Activated gamma-delta T cell treated with Interleukin-2 at 50 U/mL for 16 hours (primary cell): ENCODE measurements at regions not wholly inside any gene's neighbourhood (a gene's known extent, or its start where the extent isn't known, plus 50 kb on each side); places are given as distances from the start of the nearest gene placed in this dataset.

Source experiments
- DNase-seq: peaks from one replicate; pipeline ENCODE4 v3.0.0-alpha.2; 2020

DNA sequence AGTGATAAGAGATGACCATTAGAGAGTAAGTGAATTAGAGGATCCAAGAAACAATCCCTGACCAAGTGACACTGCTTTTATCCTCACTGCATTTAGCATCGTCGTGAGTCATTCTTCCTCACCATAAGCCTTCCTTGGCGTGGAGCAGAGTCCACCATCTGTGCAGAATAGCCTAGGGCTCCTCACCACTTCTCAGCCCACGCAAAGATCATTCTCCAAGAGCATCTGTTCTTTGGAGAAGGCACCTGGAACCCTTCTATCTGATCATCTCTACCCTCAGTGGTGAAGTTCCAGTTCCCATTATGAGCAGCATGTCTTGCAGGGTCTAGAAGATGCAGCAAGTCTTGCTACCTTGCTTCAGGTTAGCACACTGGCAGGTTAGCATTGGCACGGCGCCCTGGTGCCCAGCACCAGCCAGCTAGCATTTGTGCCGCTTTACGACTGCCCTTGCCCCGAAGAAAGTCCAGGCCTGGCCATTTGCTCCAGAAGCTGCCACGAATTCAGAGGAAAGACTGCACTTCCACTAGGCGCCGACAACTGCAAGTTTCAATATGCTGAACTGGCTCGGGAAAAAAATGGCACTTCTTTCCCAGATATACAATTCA, 225.8 kb downstream of the TTC32 start:
- DNase-seq, result no peak

DNA sequence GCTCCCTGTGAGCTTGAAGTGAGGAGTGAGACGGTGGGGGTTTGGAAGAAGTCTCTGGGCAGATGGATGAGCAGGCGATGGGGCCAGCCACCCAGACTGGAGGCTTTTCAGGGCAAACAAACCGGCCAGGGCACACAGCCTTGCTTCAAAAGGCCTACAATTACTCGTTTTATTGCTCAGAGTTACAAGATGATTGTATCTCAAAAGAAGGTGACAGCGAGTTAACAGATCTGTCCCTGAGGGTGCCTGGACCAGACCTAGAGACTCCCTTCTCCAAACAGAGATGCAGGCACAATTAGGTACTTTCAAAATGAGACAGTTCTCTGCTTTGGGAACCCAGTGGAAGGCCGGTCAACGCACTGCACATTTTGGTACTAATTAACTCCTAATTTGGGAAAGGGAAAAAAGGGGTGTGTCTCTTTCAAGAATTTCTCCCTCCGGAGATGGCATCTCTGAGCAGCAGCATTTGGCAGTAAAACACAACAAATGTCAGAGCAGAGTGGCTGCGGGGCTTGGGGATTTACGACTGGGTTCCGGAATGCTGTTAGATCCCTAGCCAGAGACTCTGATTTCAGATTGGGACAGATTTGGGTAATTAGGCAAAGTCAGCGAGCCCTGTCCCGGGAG, 226.7 kb downstream of the TTC32 start:
- no peak for DNase-seq

DNA sequence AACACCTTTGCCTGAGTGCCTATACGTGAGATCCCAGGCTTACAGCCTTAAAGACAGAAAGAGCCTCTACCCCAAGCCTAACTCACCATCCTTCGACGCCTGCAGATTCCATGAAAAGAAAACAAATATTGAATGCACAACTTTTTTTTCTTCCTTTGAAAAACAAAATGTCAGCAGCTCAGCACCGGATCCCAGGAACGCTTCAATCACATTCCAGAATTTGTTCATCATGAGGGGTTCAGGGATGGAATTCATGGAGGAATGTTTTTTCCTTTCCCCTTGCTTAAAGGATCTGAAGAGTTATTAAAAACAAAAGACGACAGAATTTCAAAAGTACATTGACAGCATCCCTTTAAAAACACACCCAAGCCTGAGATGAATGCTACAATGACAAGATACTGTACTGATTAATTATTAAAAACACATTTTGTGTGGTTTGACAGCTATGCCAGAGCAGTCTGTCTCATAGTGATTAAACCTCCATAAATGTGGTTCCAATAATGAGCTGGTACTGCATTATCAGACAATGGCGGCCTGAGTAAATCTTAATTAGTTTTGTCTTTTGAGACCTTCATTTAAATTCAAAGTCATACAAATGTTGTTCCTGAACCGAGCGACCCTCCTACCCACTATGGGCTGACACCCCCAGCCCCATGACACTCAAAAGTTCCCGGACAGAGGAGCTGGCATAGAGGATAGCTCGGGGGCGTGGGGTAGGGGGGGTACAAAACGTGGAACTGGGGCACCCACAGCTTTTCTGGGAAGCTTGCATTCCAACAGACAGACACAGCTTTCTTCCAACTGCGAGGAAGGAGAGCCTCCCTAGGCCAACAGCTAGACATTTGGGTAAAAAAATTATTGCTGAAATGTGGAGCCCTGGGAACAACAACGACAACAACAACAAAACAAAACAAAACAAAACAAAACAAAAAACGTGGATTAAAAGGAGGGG, 227.5 kb downstream of the TTC32 start:
- no peak for DNase-seq

DNA sequence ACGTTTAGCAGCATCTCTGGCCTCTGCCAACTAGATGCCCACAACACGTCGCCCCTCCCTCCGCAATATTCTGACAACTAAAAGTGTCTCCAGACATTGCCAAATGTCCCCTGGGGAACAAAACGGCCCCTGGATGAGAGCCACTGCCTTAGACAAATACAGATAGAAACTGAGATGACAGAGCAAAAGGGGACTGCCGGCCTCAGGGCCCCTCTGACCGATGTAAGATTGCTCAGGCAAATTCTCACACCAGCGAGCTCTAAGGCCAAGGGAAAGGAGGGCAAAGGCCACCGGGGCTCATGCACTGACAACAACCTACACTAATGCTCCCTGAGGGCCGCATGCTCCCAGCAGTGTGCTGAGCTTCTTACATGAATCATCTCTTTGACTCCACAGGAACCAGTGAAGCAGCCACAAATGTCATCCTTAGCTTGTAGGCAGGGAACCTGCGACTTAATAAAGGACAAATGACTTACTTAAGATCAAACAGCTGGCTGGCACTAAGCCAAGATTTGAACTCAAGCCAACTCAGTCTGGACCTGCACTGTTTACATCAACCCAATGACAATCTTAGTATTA, 228.5 kb downstream of the TTC32 start:
- no peak for DNase-seq

DNA sequence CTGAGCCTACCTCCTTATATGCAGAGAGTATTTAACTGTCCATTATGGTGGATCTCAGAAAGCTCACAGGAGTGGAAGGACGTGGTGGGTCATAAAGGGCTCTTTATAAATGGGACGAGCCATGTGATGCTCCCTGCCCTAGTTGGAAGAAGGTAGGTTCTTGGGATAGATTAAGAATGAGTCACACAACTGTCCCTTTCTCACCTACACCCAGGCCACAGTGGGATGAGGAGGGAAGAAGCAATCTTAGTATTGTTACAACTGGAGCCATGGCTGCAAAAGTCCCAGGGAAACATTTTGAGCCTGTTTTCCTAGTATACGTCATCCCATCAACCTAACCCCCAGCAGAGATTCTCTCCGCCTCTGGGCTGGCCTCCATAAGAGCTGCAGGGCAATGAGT, 229.9 kb downstream of the TTC32 start:
- DNase-seq, result no peak

GRCh38 chr2:19671311-19671710, 230.5 kb downstream of the TTC32 start:
- DNase-seq, result no peak

DNA sequence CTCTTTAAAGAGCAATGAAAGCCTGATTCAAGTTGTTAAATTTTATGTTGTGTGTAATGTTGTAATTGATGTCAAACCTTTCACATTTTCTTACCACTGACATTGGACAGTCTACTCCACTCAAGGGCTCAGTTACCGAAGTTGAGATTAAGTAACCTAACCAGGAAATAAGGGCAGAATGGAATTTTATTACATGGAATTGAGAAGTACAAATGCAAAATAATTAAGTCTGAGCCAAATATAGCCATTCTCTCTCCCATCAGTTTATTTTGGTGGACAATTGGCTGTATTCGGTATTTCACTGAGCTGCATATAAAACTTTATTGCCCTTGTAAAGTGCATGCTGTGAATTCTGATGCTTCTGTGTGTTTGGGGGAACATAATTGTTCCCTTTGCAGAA, 231.5 kb downstream of the TTC32 start:
- DNase-seq, result no peak

DNA sequence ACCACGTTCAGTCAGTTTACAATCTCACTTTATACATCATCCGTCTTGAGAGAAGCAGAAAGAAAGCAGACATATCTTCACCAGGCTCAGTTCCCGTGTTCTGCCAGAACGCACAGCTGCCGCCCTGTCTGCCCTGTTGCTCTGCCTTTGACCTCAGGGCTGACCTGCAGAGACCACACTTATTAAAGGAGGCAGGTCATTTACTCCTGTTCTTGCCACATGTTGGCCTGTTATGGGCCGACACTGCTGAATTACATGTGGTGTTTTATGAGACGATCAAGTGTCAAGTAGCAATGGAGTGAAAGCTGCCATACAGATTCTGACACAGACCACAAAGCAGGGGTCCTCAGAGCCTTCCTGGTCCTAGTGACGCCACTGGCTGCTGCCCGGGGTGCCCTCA, 232.2 kb downstream of the TTC32 start:
- DNase-seq, result no peak

DNA sequence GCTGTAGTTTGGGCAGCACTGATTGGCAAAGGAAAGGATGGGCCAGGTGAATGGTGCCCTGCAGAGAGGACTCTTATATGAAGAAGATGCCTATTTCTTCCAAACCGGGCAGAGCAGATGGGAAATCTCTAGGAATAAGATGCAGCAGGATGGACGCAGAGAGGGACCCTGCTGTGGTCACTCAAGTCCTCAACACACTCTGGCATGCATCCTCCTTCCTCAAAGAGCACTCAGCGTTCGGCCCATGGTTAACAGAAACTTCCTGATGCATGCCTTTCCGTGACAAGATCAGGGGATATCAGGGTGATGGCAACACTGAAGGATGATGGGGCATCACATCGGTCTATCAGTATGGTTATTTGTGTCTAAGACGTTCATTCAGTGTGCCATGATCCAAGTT, 232.7 kb downstream of the TTC32 start:
- DNase-seq, result no peak

DNA sequence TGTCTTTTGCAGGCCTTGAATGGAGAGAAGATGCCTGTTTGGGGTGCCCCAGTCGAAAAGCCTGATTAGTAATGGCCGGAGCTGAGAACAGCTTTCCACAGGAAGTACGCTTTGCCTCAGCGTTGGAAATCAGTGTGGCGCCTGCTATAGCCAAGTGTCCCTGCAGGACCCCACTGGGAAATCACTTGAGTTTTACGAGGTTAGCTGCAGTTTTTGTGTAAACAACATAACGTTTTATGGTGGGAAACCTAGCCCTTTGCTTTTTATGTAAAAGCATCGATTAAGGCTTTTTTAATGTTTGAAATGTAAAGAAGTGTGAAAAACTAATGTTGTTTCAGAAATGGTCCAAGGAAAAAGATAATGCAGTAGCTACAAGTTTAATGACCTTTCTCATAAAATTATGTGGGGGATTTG, 234.2 kb downstream of the TTC32 start:
- DNase-seq, result no peak

DNA sequence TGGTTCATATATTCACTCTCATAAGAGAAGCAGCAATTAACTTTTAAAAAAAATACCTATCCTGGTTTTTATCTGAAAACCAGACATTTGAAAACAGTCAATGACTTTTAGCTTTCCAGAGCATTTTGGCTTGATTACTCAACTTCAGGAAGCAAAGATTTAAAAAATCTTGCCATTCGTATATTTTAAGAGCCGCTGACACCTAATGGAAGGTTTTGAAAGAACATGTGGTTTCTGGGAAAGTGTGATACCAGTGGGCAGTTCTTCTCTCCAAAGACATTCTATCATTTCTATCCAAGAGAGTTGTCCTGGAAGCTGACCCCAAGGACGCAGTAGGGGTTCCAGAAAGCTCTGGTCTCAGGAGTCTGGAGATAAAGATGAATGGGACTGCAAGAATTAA, 234.7 kb downstream of the TTC32 start:
- no peak for DNase-seq

GRCh38 chr2:19664646-19665045, 237.1 kb downstream of the TTC32 start:
- no peak for DNase-seq

- no peak for DNase-seq
These were observed 242.6 kb downstream of the TTC32 start for GRCh38 chr2:19659024-19659792.

GRCh38 chr2:19656011-19656410, 245.8 kb downstream of the TTC32 start:
- DNase-seq, result no peak

GRCh38 chr2:19654310-19655090, 247.3 kb downstream of the TTC32 start:
- no peak for DNase-seq

DNA sequence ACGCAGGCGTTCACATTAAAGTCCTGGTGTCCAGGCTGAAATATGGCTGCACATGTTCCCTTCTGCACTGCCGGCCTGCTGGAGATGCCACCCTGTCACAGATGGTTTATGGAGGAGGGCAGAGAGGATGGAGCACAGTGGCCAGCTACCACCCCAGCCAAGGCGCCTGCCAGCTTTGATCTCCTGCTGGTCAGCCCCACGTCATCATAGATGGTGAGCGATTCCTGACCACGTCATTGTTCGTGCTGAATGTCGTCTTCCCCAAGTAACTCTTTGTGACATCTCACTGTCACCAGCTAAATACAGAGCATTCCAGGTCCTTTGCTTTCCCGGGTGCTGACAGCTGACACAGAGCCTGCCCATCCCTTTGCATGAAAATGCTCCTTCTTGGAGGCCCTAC, 248.3 kb downstream of the TTC32 start:
- no peak for DNase-seq

DNA sequence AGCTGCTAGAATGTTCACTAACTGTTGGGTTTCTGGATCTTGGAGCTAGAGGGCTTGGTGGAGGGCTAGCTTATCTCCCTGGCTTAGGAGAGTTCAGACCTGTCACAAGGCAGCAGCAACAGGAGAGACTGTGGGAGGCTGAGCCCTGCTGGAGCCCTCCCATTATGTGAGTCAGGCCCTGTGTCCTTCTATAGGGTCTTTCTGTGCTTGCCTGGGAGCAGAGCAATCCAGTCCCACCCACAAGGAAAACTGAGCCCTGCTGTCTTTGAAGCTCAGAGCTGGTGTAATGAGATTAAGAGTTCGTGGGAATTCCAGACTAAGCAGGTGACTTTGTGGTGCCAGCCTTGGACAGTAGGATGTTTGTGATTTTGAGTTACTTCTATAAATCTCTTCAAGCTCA, 249.0 kb downstream of the TTC32 start:
- DNase-seq, result no peak

GRCh38 chr2:19651466-19651865, 250.3 kb downstream of the TTC32 start:
- DNase-seq, result no peak

GRCh38 chr2:19649785-19650380, 251.9 kb downstream of the TTC32 start:
- no peak for DNase-seq

- no peak for DNase-seq
These were observed 252.6 kb downstream of the TTC32 start for GRCh38 chr2:19649142-19649541.

DNA sequence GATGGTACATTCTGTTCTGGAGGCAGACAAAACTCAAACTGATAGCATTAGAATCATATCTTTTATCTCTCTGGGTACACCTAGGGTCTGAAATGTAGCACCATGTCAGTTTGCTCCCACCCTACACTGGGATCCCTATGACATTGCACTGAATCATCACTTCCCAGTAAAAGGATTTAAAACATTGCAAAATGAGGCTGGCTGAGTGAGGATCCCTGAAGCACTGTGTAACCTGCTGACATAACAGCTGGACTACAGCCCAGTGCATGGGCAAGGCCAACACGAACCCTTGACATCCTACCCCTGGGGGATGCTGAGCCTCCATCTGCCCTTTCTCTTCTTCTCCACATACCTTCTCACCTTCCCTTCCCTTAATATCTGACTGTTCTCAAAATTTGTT, 253.2 kb downstream of the TTC32 start:
- DNase-seq, result no peak

- DNase-seq, result no peak
These were observed 254.8 kb downstream of the TTC32 start for GRCh38 chr2:19646987-19647386.
